Osteoblast (primary cell): ENCODE measurements at regions not wholly inside any gene's neighbourhood (a gene's known extent, or its start where the extent isn't known, plus 50 kb on each side); places are given as distances from the start of the nearest gene placed in this dataset.

Experiments used
- DNase-seq: peaks from one replicate; pipeline ENCODE4 v3.0.0; 2011; ENCODE audit warnings: low spot score, mixed read lengths; ENCODE audit not compliant: insufficient read length; ENCODE audit errors: missing footprints
- H2AFZ ChIP-seq: 2 replicates; pipeline ENCODE4 v1.6.0; 2011; ENCODE audit warnings: mild to moderate bottlenecking, low read length
- H3K27ac ChIP-seq: 2 replicates; pipeline ENCODE4 v1.5.1; 2011; ENCODE audit warnings: mild to moderate bottlenecking, low read depth, low read length, moderate library complexity
- H3K27me3 ChIP-seq: 2 replicates; pipeline ENCODE4 v1.6.0; 2012; ENCODE audit warnings: mild to moderate bottlenecking, control low read depth, inconsistent platforms, low read length, moderate library complexity; ENCODE audit not compliant: insufficient read depth
- H3K36me3 ChIP-seq: 2 replicates; pipeline ENCODE4 v1.5.1; 2011; ENCODE audit warnings: mild to moderate bottlenecking, low read length, control low read depth, moderate library complexity; ENCODE audit not compliant: insufficient read depth
- H3K4me1 ChIP-seq: 2 replicates; pipeline ENCODE4 v1.5.1; 2011; ENCODE audit warnings: mild to moderate bottlenecking, low read length, control low read depth, moderate library complexity; ENCODE audit not compliant: insufficient read depth
- H3K4me2 ChIP-seq: 2 replicates; pipeline ENCODE4 v1.6.0; 2011; ENCODE audit warnings: mild to moderate bottlenecking, low read length; ENCODE audit not compliant: insufficient read depth
- H3K4me3 ChIP-seq: fragments of 200-600 bp; sonication (generic); 3 replicates; pipeline ENCODE4 v1.5.1; 2012; ENCODE audit warnings: mild to moderate bottlenecking, low read length, inconsistent platforms; ENCODE audit not compliant: insufficient read depth
- H3K79me2 ChIP-seq: 2 replicates; pipeline ENCODE4 v1.6.0; 2012; ENCODE audit warnings: mild to moderate bottlenecking, low read length, control low read depth, inconsistent platforms; ENCODE audit not compliant: insufficient read depth
- H3K9me3 ChIP-seq: 2 replicates; pipeline ENCODE4 v1.5.1; 2011; ENCODE audit warnings: low read depth, low read length, control low read depth
- H4K20me1 ChIP-seq: 2 replicates; pipeline ENCODE4 v1.6.0; 2012; ENCODE audit warnings: mild to moderate bottlenecking, low read length, control low read depth; ENCODE audit not compliant: insufficient read depth
- CTCF ChIP-seq: IDR thresholded peaks from 2 replicates; pipeline ENCODE4 v1.5.1; 2011; ENCODE audit warnings: mild to moderate bottlenecking, low read depth, low read length, moderate library complexity; ENCODE audit errors: extremely low read depth

- H3K4me1 ChIP-seq, result peaks cover 12% of the 10 kb centered on the region
- no peaks in the 10 kb centered on the region for H3K27me3 ChIP-seq
- DNase-seq, result no peak
- no peak overlapping the region for H3K4me2 ChIP-seq
- no peaks in the 10 kb centered on the region for H3K9me3 ChIP-seq
- H3K36me3 ChIP-seq, result no peaks in the 10 kb centered on the region
- no peaks in the 10 kb centered on the region for H3K79me2 ChIP-seq
- no peak overlapping the region for H2AFZ ChIP-seq
- no peaks in the 10 kb centered on the region for H4K20me1 ChIP-seq
- no peak overlapping the region for H3K27ac ChIP-seq
- no peak for TF ChIP-seq CTCF
- no peak overlapping the region for H3K4me3 ChIP-seq
Measured at GRCh38 chr5:173760461-173761177, 127.5 kb upstream of the CPEB4 start.

GRCh38 chr5:173761178-173761513 lies 127.0 kb upstream of the CPEB4 start:
- Histone ChIP-seq H3K36me3 (no peaks in the 10 kb centered on the region), H2AFZ (no peak overlapping the region), H3K27me3 (no peaks in the 10 kb centered on the region), H3K4me2 (no peak overlapping the region), H3K79me2 (no peaks in the 10 kb centered on the region), H3K4me3 (no peak overlapping the region), H3K4me1 (peaks cover 12% of the 10 kb centered on the region), H4K20me1 (no peaks in the 10 kb centered on the region), H3K27ac (no peak overlapping the region), H3K9me3 (no peaks in the 10 kb centered on the region)
- no peak for DNase-seq
- no peak for TF ChIP-seq CTCF

- peaks cover 15% of the 10 kb centered on the region for H3K4me1 ChIP-seq
- H3K27me3 ChIP-seq, result no peaks in the 10 kb centered on the region
- H3K27ac ChIP-seq, result no peak overlapping the region
- no peak overlapping the region for H3K4me3 ChIP-seq
- H2AFZ ChIP-seq, result no peak overlapping the region
- TF ChIP-seq CTCF, result no peak
- no peaks in the 10 kb centered on the region for H3K9me3 ChIP-seq
- no peak overlapping the region for H3K4me2 ChIP-seq
- DNase-seq, result no peak
- H3K36me3 ChIP-seq, result no peaks in the 10 kb centered on the region
- no peaks in the 10 kb centered on the region for H3K79me2 ChIP-seq
- no peaks in the 10 kb centered on the region for H4K20me1 ChIP-seq
Measured at GRCh38 chr5:173762045-173762444, 126.1 kb upstream of the CPEB4 start.

GRCh38 chr5:173762930-173763329 lies 125.2 kb upstream of the CPEB4 start:
- H3K4me1 ChIP-seq, result peaks cover 15% of the 10 kb centered on the region
- H2AFZ ChIP-seq, result no peak overlapping the region
- no peak for TF ChIP-seq CTCF
- DNase-seq, result no peak
- H3K4me2 ChIP-seq, result no peak overlapping the region
- no peaks in the 10 kb centered on the region for H3K79me2 ChIP-seq
- H3K9me3 ChIP-seq, result no peaks in the 10 kb centered on the region
- H3K27me3 ChIP-seq, result no peaks in the 10 kb centered on the region
- H3K27ac ChIP-seq, result no peak overlapping the region
- no peaks in the 10 kb centered on the region for H3K36me3 ChIP-seq
- no peak overlapping the region for H3K4me3 ChIP-seq
- no peaks in the 10 kb centered on the region for H4K20me1 ChIP-seq
